KMS-11 (cell line): ENCODE measurements at regions not wholly inside any gene's neighbourhood (a gene's known extent, or its start where the extent isn't known, plus 50 kb on each side); places are given as distances from the start of the nearest gene placed in this dataset.

Experiments used
- H2AFZ ChIP-seq: fragments of 200-600 bp; sonication (generic); 2 replicates; pipeline ENCODE4 v1.6.1; 2016; ENCODE audit warnings: antibody characterized with exemption, mixed run types, low read depth
- H3K27ac ChIP-seq: fragments of 200-600 bp; sonication (generic); 2 replicates; pipeline ENCODE4 v1.6.1; 2016; ENCODE audit warnings: mild to moderate bottlenecking, mixed run types
- H3K27me3 ChIP-seq: fragments of 200-600 bp; sonication (generic); 2 replicates; pipeline ENCODE4 v1.6.1; 2017; ENCODE audit warnings: mild to moderate bottlenecking, low read depth, mixed run types, moderate library complexity; ENCODE audit not compliant: insufficient read depth
- H3K36me3 ChIP-seq: fragments of 200-600 bp; sonication (generic); 2 replicates; pipeline ENCODE4 v1.6.1; 2017; ENCODE audit warnings: mild to moderate bottlenecking, mixed run types; ENCODE audit not compliant: insufficient read depth
- H3K4me1 ChIP-seq: fragments of 200-600 bp; sonication (generic); 2 replicates; pipeline ENCODE4 v1.6.1; 2016; ENCODE audit warnings: mild to moderate bottlenecking, low read depth, mixed run types; ENCODE audit not compliant: poor library complexity, severe bottlenecking
- H3K4me2 ChIP-seq: fragments of 200-600 bp; sonication (generic); 2 replicates; pipeline ENCODE4 v1.7.0; 2016; ENCODE audit warnings: mild to moderate bottlenecking, mixed run types
- H3K4me3 ChIP-seq: fragments of 200-600 bp; sonication (generic); IDR thresholded peaks from 2 replicates; pipeline ENCODE4 v1.6.1; 2017; ENCODE audit warnings: low read depth, low read length, mixed read lengths; ENCODE audit not compliant: insufficient read depth
- H3K79me2 ChIP-seq: fragments of 200-600 bp; sonication (generic); 2 replicates; pipeline ENCODE4 v1.6.1; 2016; ENCODE audit warnings: low read depth, mixed run types; ENCODE audit not compliant: insufficient read depth
- H3K9ac ChIP-seq: fragments of 200-600 bp; sonication (generic); 2 replicates; pipeline ENCODE4 v1.6.1; 2016; ENCODE audit warnings: mild to moderate bottlenecking, mixed run types
- H4K20me1 ChIP-seq: fragments of 200-600 bp; sonication (generic); 2 replicates; pipeline ENCODE4 v1.6.1; 2016; ENCODE audit warnings: mild to moderate bottlenecking, mixed run types; ENCODE audit not compliant: insufficient read depth
- TF ChIP-seq, protein P1 (sequence below): fragments of 200-600 bp; sonication (generic); conservative IDR thresholded peaks from 2 replicates; pipeline ENCODE4 v1.6.1; 2017; ENCODE audit warnings: low read depth, mild to moderate bottlenecking, antibody characterized with exemption, low read length, moderate library complexity, mixed read lengths

- peaks cover 10% of the 10 kb centered on the region; the same call in 1 of the 2 replicates for H3K27me3 ChIP-seq
- no peaks in the 10 kb centered on the region for H3K79me2 ChIP-seq
- H3K4me3 ChIP-seq, result no peak overlapping the region
- H3K36me3 ChIP-seq, result no peaks in the 10 kb centered on the region
- no peak overlapping the region for H3K9ac ChIP-seq
- no peak overlapping the region for H2AFZ ChIP-seq
- H3K4me1 ChIP-seq, result peaks cover 10% of the 10 kb centered on the region
- TF ChIP-seq, protein P1, sequence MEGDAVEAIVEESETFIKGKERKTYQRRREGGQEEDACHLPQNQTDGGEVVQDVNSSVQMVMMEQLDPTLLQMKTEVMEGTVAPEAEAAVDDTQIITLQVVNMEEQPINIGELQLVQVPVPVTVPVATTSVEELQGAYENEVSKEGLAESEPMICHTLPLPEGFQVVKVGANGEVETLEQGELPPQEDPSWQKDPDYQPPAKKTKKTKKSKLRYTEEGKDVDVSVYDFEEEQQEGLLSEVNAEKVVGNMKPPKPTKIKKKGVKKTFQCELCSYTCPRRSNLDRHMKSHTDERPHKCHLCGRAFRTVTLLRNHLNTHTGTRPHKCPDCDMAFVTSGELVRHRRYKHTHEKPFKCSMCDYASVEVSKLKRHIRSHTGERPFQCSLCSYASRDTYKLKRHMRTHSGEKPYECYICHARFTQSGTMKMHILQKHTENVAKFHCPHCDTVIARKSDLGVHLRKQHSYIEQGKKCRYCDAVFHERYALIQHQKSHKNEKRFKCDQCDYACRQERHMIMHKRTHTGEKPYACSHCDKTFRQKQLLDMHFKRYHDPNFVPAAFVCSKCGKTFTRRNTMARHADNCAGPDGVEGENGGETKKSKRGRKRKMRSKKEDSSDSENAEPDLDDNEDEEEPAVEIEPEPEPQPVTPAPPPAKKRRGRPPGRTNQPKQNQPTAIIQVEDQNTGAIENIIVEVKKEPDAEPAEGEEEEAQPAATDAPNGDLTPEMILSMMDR, result no peak
- no peaks in the 10 kb centered on the region for H4K20me1 ChIP-seq
- H3K27ac ChIP-seq, result no peak overlapping the region
- no peak overlapping the region for H3K4me2 ChIP-seq
Observed at GRCh38 chr16:86757704-86758040, 179.3 kb downstream of the FOXL1 start.

- Histone ChIP-seq H3K27me3 (peaks cover 7% of the 10 kb centered on the region; the same call in 1 of the 2 replicates), H3K4me3 (no peak overlapping the region), H3K9ac (no peak overlapping the region), H3K4me1 (peaks cover 10% of the 10 kb centered on the region), H3K36me3 (no peaks in the 10 kb centered on the region), H4K20me1 (no peaks in the 10 kb centered on the region), H3K4me2 (no peak overlapping the region), H3K27ac (no peak overlapping the region), H2AFZ (no peak overlapping the region), H3K79me2 (no peaks in the 10 kb centered on the region)
- TF ChIP-seq, protein P1, result no peak
Observed at GRCh38 chr16:86758932-86759331, 180.6 kb downstream of the FOXL1 start.

DNA sequence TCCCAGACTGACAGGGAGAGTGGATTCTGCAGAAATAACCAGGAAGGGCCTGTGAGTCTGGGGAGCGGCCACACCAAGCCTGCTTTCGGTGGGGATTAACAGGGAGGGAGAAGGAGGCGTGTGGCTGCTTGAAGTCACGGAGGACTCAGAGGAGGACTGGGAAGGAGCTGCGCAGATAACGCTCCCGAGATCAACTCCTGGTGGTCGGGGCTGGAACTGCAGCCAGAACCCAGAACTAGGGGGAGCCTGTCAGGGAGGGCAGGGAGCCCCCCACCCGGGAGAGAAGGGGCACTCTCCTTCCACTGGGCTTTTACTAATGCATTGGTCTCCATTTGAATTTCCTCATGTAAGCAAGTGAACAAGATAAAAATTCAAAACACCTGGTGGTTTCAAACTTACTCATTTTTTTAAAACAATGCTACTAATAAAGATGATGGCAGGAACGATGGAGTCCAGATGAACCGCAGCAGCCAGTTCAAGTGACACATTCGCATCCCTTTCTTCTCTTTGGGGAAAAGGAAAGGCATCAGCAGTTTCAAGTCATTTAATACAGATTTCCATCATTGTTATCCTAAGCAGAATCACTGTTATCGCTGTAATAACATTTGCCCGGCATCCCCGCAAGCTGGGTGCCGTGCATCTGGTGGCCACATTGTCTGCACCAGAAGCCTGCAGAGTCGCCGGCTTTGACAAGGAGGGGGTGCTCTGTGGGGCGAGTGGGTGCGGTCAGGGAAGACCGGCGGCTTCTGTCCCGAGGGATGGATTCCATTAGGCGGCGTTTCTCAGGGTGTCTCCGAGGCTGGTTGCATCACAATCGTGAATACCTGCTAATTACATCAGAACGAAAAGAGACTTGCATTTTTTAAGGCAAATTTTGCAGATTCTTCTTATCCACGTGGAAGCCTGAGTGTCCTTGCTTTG is 183.0 kb downstream of the FOXL1 start:
- no peak overlapping the region for H3K9ac ChIP-seq

DNA sequence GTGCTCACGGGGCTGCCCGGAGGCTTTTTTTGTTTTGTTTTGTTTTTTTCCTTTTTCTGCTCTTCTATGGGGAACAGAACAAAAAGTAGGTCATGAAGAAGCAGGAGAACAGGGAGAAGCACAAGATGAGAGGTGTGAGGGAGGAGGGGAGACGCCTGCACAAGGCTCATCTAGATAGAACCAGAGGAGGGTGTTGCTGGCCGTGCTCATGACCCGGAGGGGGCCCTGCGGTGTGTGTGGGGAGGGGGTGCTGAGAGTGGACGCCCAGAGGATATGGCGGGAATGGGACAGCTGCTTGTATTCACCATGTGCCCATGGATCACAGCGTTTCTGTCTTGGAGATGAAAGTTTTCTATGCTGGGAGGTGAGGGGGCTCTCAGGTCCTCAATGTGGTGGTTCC is 183.7 kb downstream of the FOXL1 start:
- H3K4me2 ChIP-seq, result peak overlapping the region; percentile 6; the same call in 1 of the 2 replicates

More for the DNA sequence above, 183.0 kb downstream of the FOXL1 start:
- Histone ChIP-seq H3K4me2 (peak overlapping the region; percentile 29; the same call in 1 of the 2 replicates), H3K27me3 (peaks cover 3% of the 10 kb centered on the region; the same call in 1 of the 2 replicates), H4K20me1 (no peaks in the 10 kb centered on the region), H3K36me3 (no peaks in the 10 kb centered on the region), H3K4me1 (peaks cover 10% of the 10 kb centered on the region), H3K79me2 (no peaks in the 10 kb centered on the region), H3K27ac (peak overlapping the region; percentile 27; the same call in 1 of the 2 replicates), H2AFZ (peak overlapping the region; percentile 47; the same call in 1 of the 2 replicates), H3K4me3 (no peak overlapping the region)
- TF ChIP-seq, protein P1, result peak; percentile 76

More for the DNA sequence above, 183.7 kb downstream of the FOXL1 start:
- TF ChIP-seq, protein P1, result no peak
- Histone ChIP-seq H3K27ac (peak overlapping the region; percentile 27; the same call in 1 of the 2 replicates), H3K27me3 (peaks cover 3% of the 10 kb centered on the region; the same call in 1 of the 2 replicates), H2AFZ (0 out of 2 replicates have a peak overlapping the region, but pooled peaks have one; percentile 47), H3K4me3 (no peak overlapping the region), H3K36me3 (no peaks in the 10 kb centered on the region), H3K4me1 (peaks cover 5% of the 10 kb centered on the region), H3K79me2 (no peaks in the 10 kb centered on the region), H3K9ac (no peak overlapping the region), H4K20me1 (no peaks in the 10 kb centered on the region)
